Activated effector memory CD4-positive, alpha-beta T cell treated with anti-CD3 and anti-CD28 coated beads, Interleukin-2, amount 50 U/mL, for 16 hours (primary cell): ENCODE measurements at regions not wholly inside any gene's neighbourhood (a gene's known extent, or its start where the extent isn't known, plus 50 kb on each side); places are given as distances from the start of the nearest gene placed in this dataset.

Source experiments
- DNase-seq: peaks from one replicate; pipeline ENCODE4 v3.0.0-alpha.2; 2020

GRCh38 chr9:96183751-96184150 is 118.2 kb downstream of the HSD17B3 start:
- DNase-seq, result no peak

GRCh38 chr9:96178153-96178552 is 123.8 kb downstream of the HSD17B3 start:
- DNase-seq, result no peak

- DNase-seq, result no peak
Measured at GRCh38 chr9:96177719-96178028, 124.3 kb downstream of the HSD17B3 start.

GRCh38 chr9:96177005-96177718 is 124.8 kb downstream of the HSD17B3 start:
- no peak for DNase-seq

GRCh38 chr9:96175796-96176195 is 126.2 kb downstream of the HSD17B3 start:
- no peak for DNase-seq

GRCh38 chr9:96175001-96175400 is 127.0 kb downstream of the HSD17B3 start:
- no peak for DNase-seq

GRCh38 chr9:96174371-96174770 is 127.6 kb downstream of the HSD17B3 start:
- no peak for DNase-seq

- DNase-seq, result no peak
Measured at GRCh38 chr9:96173640-96174039, 128.3 kb downstream of the HSD17B3 start.

GRCh38 chr9:96172797-96173196 is 129.2 kb downstream of the HSD17B3 start:
- no peak for DNase-seq

GRCh38 chr9:96171728-96172127 is 130.2 kb downstream of the HSD17B3 start:
- DNase-seq, result no peak

GRCh38 chr9:96169901-96170300 is 132.1 kb downstream of the HSD17B3 start:
- DNase-seq, result no peak

- DNase-seq, result no peak
Measured at GRCh38 chr9:96169484-96169883, 132.5 kb downstream of the HSD17B3 start.

GRCh38 chr9:96168882-96169281 is 133.1 kb downstream of the HSD17B3 start:
- DNase-seq, result no peak

GRCh38 chr9:96167011-96167410 is 135.0 kb downstream of the HSD17B3 start:
- no peak for DNase-seq

- DNase-seq, result no peak
Measured at GRCh38 chr9:96164268-96164683, 137.7 kb downstream of the HSD17B3 start.

- no peak for DNase-seq
Measured at GRCh38 chr9:96163712-96164111, 138.3 kb downstream of the HSD17B3 start.

GRCh38 chr9:96163161-96163560 is 138.8 kb downstream of the HSD17B3 start:
- no peak for DNase-seq

- no peak for DNase-seq
Measured at GRCh38 chr9:96161819-96162218, 140.2 kb downstream of the HSD17B3 start.

GRCh38 chr9:96160866-96161265 is 141.1 kb downstream of the HSD17B3 start:
- no peak for DNase-seq

- no peak for DNase-seq
Measured at GRCh38 chr9:96160168-96160567, 141.8 kb downstream of the HSD17B3 start.

GRCh38 chr9:96159596-96159995 is 142.4 kb downstream of the HSD17B3 start:
- DNase-seq, result no peak

- no peak for DNase-seq
Measured at GRCh38 chr9:96158909-96159575, 142.9 kb downstream of the HSD17B3 start.

- DNase-seq, result no peak
Measured at GRCh38 chr9:96158147-96158546, 143.8 kb downstream of the HSD17B3 start.

- no peak for DNase-seq
Measured at GRCh38 chr9:96157675-96158074, 144.3 kb downstream of the HSD17B3 start.
